Gastrocnemius medialis (tissue), 4 donors: ENCODE measurements at regions not wholly inside any gene's neighbourhood (a gene's known extent, or its start where the extent isn't known, plus 50 kb on each side); places are given as distances from the start of the nearest gene placed in this dataset.

ENCODE experiments used
- CTCF ChIP-seq, 5 experiments: fragments of 450-650 bp in 3 of 5; fragments of 200-600 bp in 2 of 5; sonication (generic) in 2 of 5; IDR thresholded peaks in 4 of 5; conservative IDR thresholded peaks in 1 of 5; 1 replicate in 4 of 5; 2 replicates in 1 of 5; pipeline ENCODE4 v1.5.1; 2016 to 2019; ENCODE audit warnings: antibody characterized with exemption in 5 of 5, mild to moderate bottlenecking in 3 of 5, moderate library complexity in 3 of 5
- POLR2A ChIP-seq, 2 donors: fragments of 450-650 bp; IDR thresholded peaks; one replicate each; pipeline ENCODE4 v1.6.1; 2017; ENCODE audit warnings: antibody characterized with exemption in 2 of 2, mild to moderate bottlenecking in 2 of 2, moderate library complexity in 2 of 2

- TF ChIP-seq CTCF (IDR thresholded peaks at IDR 0.05 in 4 of 5, conservative IDR thresholded peaks at IDR 0.05 in 1 of 5) = no peak
- TF ChIP-seq POLR2A (IDR thresholded peaks at IDR 0.05) = no peak
Observed at GRCh38 chr20:61026731-61027130, 225.3 kb upstream of the CDH4 start.
